Loucy (cell line): ENCODE measurements at regions not wholly inside any gene's neighbourhood (a gene's known extent, or its start where the extent isn't known, plus 50 kb on each side); places are given as distances from the start of the nearest gene placed in this dataset.

Experiments used
- H2AFZ ChIP-seq: fragments of 200-600 bp; sonication (generic); 2 replicates; pipeline ENCODE4 v1.6.0; 2016; ENCODE audit warnings: antibody characterized with exemption, mild to moderate bottlenecking, low read length, moderate library complexity
- H3F3A ChIP-seq: fragments of 200-600 bp; 2 replicates; pipeline ENCODE4 v1.6.0; 2016; ENCODE audit warnings: antibody characterized with exemption, low read depth, mild to moderate bottlenecking
- H3K27me3 ChIP-seq: fragments of 200-600 bp; sonication (generic); 2 replicates; pipeline ENCODE4 v1.6.1; 2014; ENCODE audit warnings: low read length, mild to moderate bottlenecking; ENCODE audit not compliant: insufficient read depth, poor library complexity, severe bottlenecking
- H3K36me3 ChIP-seq: fragments of 200-600 bp; sonication (generic); 2 replicates; pipeline ENCODE4 v1.6.1; 2016; ENCODE audit warnings: low read length; ENCODE audit not compliant: insufficient read depth
- H3K4me1 ChIP-seq: fragments of 200-600 bp; sonication (generic); 2 replicates; pipeline ENCODE4 v1.5.1; 2014; ENCODE audit warnings: low read length, mild to moderate bottlenecking; ENCODE audit not compliant: insufficient read depth, poor library complexity, severe bottlenecking
- H3K4me2 ChIP-seq: fragments of 200-600 bp; sonication (generic); 2 replicates; pipeline ENCODE4 v1.6.0; 2014; ENCODE audit warnings: antibody characterized with exemption, low read length, low read depth, mild to moderate bottlenecking; ENCODE audit not compliant: poor library complexity, severe bottlenecking
- H3K4me3 ChIP-seq: fragments of 200-600 bp; sonication (generic); 2 replicates; pipeline ENCODE4 v1.5.1; 2014; ENCODE audit warnings: low read length, mild to moderate bottlenecking, mixed read lengths; ENCODE audit not compliant: poor library complexity, severe bottlenecking
- H3K79me2 ChIP-seq: fragments of 200-600 bp; sonication (generic); 2 replicates; pipeline ENCODE4 v1.6.1; 2014; ENCODE audit warnings: low read length; ENCODE audit not compliant: insufficient read depth
- H3K9ac ChIP-seq: fragments of 200-600 bp; sonication (generic); 2 replicates; pipeline ENCODE4 v1.6.0; 2014; ENCODE audit warnings: mild to moderate bottlenecking, low read depth, low read length, moderate library complexity; ENCODE audit not compliant: poor library complexity, severe bottlenecking
- H3K9me2 ChIP-seq: fragments of 200-600 bp; sonication (generic); replicated peaks from 2 replicates; pipeline ENCODE4 v1.6.1; 2016; ENCODE audit warnings: low read depth, low read length, mixed read lengths
- H3K9me3 ChIP-seq: fragments of 200-600 bp; sonication (generic); 2 replicates; pipeline ENCODE4 v1.6.1; 2014; ENCODE audit warnings: mild to moderate bottlenecking, antibody characterized with exemption, low read length, low read depth; ENCODE audit not compliant: insufficient read depth
- H4K20me1 ChIP-seq: fragments of 200-600 bp; sonication (generic); 2 replicates; pipeline ENCODE4 v1.6.0; 2014; ENCODE audit warnings: antibody characterized with exemption, low read length, mild to moderate bottlenecking; ENCODE audit not compliant: insufficient read depth, poor library complexity, severe bottlenecking
- EZH2phosphoT487 ChIP-seq: fragments of 200-600 bp; IDR thresholded peaks from 2 replicates; pipeline ENCODE4 v1.6.1; 2018; ENCODE audit warnings: antibody characterized with exemption, mild to moderate bottlenecking, moderate library complexity, borderline replicate concordance
- TF ChIP-seq, protein P1 (sequence below): fragments of 200-600 bp; sonication (generic); conservative IDR thresholded peaks from 2 replicates; pipeline ENCODE4 v1.5.1; 2014; ENCODE audit warnings: mild to moderate bottlenecking, antibody characterized with exemption, low read length

DNA sequence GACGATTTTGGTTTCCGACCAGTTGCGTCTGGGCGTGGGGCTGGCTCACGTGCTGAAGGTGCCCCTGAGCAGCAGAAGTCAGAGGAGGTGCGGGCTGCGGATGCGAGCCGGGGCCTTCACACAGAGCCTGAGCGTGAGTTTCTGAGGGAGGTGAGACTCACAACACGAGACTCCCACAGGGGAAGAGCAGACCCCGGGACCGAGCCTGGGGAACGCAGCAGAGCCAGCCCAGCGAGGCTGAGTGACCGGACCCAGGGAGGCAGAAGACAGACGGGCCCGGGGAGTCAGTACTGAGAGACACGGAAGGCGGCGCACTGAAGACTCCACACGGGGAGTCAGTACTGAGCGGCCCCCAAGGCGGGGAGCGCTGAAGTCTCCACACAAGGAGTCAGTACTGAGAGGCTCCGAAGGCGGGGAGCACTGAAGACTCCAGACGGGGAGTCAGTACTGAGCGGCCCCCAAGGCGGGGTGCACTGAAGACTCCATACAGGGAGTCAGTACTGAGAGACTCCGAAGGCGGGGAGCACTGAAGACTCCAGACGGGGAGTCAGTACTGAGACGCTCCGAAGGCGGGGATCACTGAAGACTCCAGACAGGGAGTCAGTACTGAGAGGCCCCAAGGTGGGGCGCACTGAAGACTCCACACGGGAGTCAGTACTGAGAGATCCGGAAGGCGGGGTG lies 77.8 kb downstream of the DLL1 start:
- no peak for TF ChIP-seq EZH2phosphoT487
- TF ChIP-seq, protein P1, sequence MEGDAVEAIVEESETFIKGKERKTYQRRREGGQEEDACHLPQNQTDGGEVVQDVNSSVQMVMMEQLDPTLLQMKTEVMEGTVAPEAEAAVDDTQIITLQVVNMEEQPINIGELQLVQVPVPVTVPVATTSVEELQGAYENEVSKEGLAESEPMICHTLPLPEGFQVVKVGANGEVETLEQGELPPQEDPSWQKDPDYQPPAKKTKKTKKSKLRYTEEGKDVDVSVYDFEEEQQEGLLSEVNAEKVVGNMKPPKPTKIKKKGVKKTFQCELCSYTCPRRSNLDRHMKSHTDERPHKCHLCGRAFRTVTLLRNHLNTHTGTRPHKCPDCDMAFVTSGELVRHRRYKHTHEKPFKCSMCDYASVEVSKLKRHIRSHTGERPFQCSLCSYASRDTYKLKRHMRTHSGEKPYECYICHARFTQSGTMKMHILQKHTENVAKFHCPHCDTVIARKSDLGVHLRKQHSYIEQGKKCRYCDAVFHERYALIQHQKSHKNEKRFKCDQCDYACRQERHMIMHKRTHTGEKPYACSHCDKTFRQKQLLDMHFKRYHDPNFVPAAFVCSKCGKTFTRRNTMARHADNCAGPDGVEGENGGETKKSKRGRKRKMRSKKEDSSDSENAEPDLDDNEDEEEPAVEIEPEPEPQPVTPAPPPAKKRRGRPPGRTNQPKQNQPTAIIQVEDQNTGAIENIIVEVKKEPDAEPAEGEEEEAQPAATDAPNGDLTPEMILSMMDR, result no peak

DNA sequence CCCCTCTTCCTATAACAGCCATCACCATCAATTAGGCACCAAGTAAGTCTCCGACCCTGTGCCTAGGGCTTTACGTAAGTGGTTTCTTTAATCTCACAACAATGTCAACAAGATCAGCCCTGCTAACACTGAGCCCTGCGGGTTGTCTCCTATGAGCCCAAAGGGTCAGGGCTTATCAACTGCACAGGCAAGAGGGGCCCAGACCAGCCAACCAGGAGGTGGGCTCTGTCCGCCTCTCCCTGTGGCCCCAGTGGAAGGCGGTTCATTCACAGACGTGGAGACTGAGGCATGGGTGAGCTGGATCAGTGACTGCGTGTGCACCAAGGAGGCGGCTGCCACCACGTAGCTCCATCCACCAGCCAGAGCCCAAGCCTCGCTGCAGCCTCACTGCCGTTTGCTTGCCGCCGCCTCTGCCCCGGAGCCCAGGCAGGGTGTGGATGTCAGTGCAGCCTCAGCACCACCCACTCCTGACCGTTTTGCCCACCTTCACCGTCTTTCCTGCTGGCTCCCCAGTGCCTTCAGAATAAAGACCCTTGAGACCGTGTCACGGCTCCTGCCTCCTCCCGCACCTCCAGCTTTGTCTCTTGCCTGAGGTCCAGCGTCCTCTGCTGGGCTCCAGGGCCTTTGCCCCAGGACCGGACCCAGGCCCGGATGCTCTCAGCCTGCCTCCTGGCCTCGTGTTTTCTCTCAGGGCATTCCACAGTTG lies 78.7 kb downstream of the DLL1 start:
- no peaks in the 10 kb centered on the region for H3K79me2 ChIP-seq
- TF ChIP-seq, protein P1, result no peak
- TF ChIP-seq EZH2phosphoT487, result no peak

More for the DNA sequence above, 77.8 kb downstream of the DLL1 start:
- Histone ChIP-seq H2AFZ (no peak overlapping the region), H3K9ac (no peak overlapping the region), H3K4me3 (no peak overlapping the region), H3F3A (no peaks in the 10 kb centered on the region), H4K20me1 (no peaks in the 10 kb centered on the region), H3K9me3 (peaks cover 27% of the 10 kb centered on the region; the same call in 1 of the 2 replicates), H3K27me3 (no peaks in the 10 kb centered on the region), H3K9me2 (no peaks in the 10 kb centered on the region), H3K4me1 (no peaks in the 10 kb centered on the region), H3K36me3 (no peaks in the 10 kb centered on the region), H3K4me2 (no peak overlapping the region), H3K79me2 (no peaks in the 10 kb centered on the region)

DNA sequence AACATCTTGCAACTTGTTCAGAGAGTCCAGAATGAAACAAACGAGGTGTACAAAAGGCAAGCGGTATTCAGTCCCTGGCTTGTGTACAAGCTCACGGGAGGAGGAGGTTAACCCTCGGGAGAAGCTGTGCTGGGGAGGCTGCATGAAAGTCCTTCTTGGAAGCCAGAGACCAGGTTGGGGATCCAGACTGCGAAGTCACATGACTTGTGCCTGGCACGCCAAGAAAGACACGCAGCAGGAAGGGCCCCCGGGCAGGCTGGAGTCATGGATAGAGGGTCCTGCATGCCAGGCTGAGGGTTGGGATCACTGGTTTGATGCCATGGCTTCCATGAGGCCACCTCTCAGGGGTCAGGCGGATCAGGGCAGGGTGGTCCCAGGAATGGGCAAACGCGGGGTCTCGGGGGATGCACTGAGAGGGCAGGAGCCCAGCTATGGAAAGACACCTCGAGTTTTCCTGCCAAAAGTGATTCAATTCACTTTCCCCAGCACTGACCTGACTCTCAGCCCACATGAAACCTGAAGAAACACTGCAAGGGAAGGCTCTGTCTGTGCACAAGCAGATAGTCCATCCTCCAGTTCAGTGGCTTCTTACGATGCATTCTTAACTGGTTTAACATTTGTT lies 79.4 kb downstream of the DLL1 start:
- H3K27me3 ChIP-seq, result no peaks in the 10 kb centered on the region
- H3K9ac ChIP-seq, result no peak overlapping the region
- no peaks in the 10 kb centered on the region for H3K4me1 ChIP-seq
- TF ChIP-seq, protein P1, result no peak
- TF ChIP-seq EZH2phosphoT487, result no peak
- no peaks in the 10 kb centered on the region for H3K36me3 ChIP-seq
- peaks cover 28% of the 10 kb centered on the region; the same call in 1 of the 2 replicates for H3K9me3 ChIP-seq
- no peak overlapping the region for H2AFZ ChIP-seq
- no peaks in the 10 kb centered on the region for H3K79me2 ChIP-seq
- H3K4me3 ChIP-seq, result no peak overlapping the region
- H4K20me1 ChIP-seq, result no peaks in the 10 kb centered on the region
- no peaks in the 10 kb centered on the region for H3F3A ChIP-seq
- H3K4me2 ChIP-seq, result no peak overlapping the region
- no peaks in the 10 kb centered on the region for H3K9me2 ChIP-seq

More for the DNA sequence above, 78.7 kb downstream of the DLL1 start:
- Histone ChIP-seq H2AFZ (no peak overlapping the region), H3K4me3 (no peak overlapping the region), H3F3A (no peaks in the 10 kb centered on the region), H3K9ac (no peak overlapping the region), H3K4me2 (no peak overlapping the region), H3K36me3 (no peaks in the 10 kb centered on the region), H3K27me3 (no peaks in the 10 kb centered on the region), H4K20me1 (no peaks in the 10 kb centered on the region), H3K9me2 (no peaks in the 10 kb centered on the region), H3K4me1 (no peaks in the 10 kb centered on the region), H3K9me3 (peaks cover 28% of the 10 kb centered on the region; the same call in 1 of the 2 replicates)
